Thymus (tissue), 11 donors: ENCODE measurements at regions not wholly inside any gene's neighbourhood (a gene's known extent, or its start where the extent isn't known, plus 50 kb on each side); places are given as distances from the start of the nearest gene placed in this dataset.

Experiments
- DNase-seq, 9 donors: peaks; one replicate each; pipeline ENCODE4 v3.0.0-alpha.2; 2013; ENCODE audit warnings: low spot score in 9 of 9, low read depth in 6 of 9, missing footprints in 1 of 9
- H3K27ac ChIP-seq, 2 donors: one replicate each; pipeline ENCODE4 v1.5.1; 2013; ENCODE audit warnings: control low read depth in 1 of 2, low read depth in 1 of 2, low read length in 1 of 2, mild to moderate bottlenecking in 1 of 2, moderate library complexity in 1 of 2
- H3K27me3 ChIP-seq, 2 donors: one replicate each; pipeline ENCODE4 v1.5.1; 2013; ENCODE audit warnings: low read length in 1 of 2; ENCODE audit not compliant: control insufficient read depth in 2 of 2, insufficient read depth in 1 of 2
- H3K36me3 ChIP-seq, 2 donors: one replicate each; pipeline ENCODE4 v1.5.1; 2013; ENCODE audit warnings: low read length in 1 of 2, mild to moderate bottlenecking in 1 of 2, moderate library complexity in 1 of 2; ENCODE audit not compliant: control insufficient read depth in 2 of 2, insufficient read depth in 2 of 2
- H3K4me1 ChIP-seq, 2 donors: one replicate each; pipeline ENCODE4 v1.5.1; 2013; ENCODE audit warnings: low read length in 2 of 2; ENCODE audit not compliant: control insufficient read depth in 2 of 2, insufficient read depth in 2 of 2
- H3K4me3 ChIP-seq, 2 donors: one replicate each; pipeline ENCODE4 v1.5.1; 2013; ENCODE audit warnings: low read length in 2 of 2, control low read depth in 1 of 2, mild to moderate bottlenecking in 1 of 2
- H3K9me3 ChIP-seq, 2 donors: one replicate each; pipeline ENCODE4 v1.5.1; 2013; ENCODE audit warnings: low read length in 1 of 2, mild to moderate bottlenecking in 1 of 2; ENCODE audit not compliant: control insufficient read depth in 2 of 2, insufficient read depth in 1 of 2
- WGBS: extraction: QIAGEN DNeasy Blood & Tissue Kit; methylation state at CpG from one replicate; pipeline ENCODE4 v1.1.7; 2013; 5-methylcytosine and 5-hydroxymethylcytosine counted together
- donor health status: healthy.

- H3K4me3 ChIP-seq, result no peak overlapping the region
- peak in 1 of 9 donors; percentile 27 for DNase-seq
- H3K9me3 ChIP-seq, result no peaks in the 10 kb centered on the region
- peaks cover 0 to 6% of the 10 kb centered on the region in 2 donors for H3K4me1 ChIP-seq
- 83% methylated on average over 3 of the region's 3 CpGs for WGBS
- peak overlapping the region in 1 of 2 donors; percentile 34 for H3K27ac ChIP-seq
- no peaks in the 10 kb centered on the region for H3K36me3 ChIP-seq
- H3K27me3 ChIP-seq, result no peaks in the 10 kb centered on the region
These were observed 324.4 kb downstream of the ENC1 start for GRCh38 chr5:74316064-74316603.

GRCh38 chr5:74314906-74315305 is 325.6 kb downstream of the ENC1 start:
- Histone ChIP-seq H3K9me3 (no peaks in the 10 kb centered on the region), H3K36me3 (no peaks in the 10 kb centered on the region)
- DNase-seq, result no peak

GRCh38 chr5:74313896-74314295 is 326.6 kb downstream of the ENC1 start:
- Histone ChIP-seq H3K9me3 (no peaks in the 10 kb centered on the region), H3K4me3 (no peak overlapping the region), H3K36me3 (no peaks in the 10 kb centered on the region), H3K27me3 (no peaks in the 10 kb centered on the region), H3K27ac (no peak overlapping the region), H3K4me1 (peaks cover 0 to 6% of the 10 kb centered on the region in 2 donors)
- DNase-seq, result no peak
- 95% methylated on average over 5 of the region's 5 CpGs for WGBS

More at GRCh38 chr5:74314906-74315305, 325.6 kb downstream of the ENC1 start:
- no peak overlapping the region for H3K27ac ChIP-seq
- peaks cover 0 to 6% of the 10 kb centered on the region in 2 donors for H3K4me1 ChIP-seq
- H3K27me3 ChIP-seq, result no peaks in the 10 kb centered on the region
- no peak overlapping the region for H3K4me3 ChIP-seq

- Histone ChIP-seq H3K27ac (no peak overlapping the region), H3K27me3 (no peaks in the 10 kb centered on the region), H3K36me3 (no peaks in the 10 kb centered on the region), H3K4me3 (no peak overlapping the region), H3K9me3 (no peaks in the 10 kb centered on the region), H3K4me1 (peaks cover 0 to 6% of the 10 kb centered on the region in 2 donors)
- 90% methylated on average over 2 of the region's 2 CpGs for WGBS
- no peak for DNase-seq
These were observed 327.8 kb downstream of the ENC1 start for GRCh38 chr5:74312746-74313145.

- Histone ChIP-seq H3K9me3 (no peaks in the 10 kb centered on the region), H3K4me3 (no peak overlapping the region), H3K27ac (no peak overlapping the region), H3K4me1 (peaks cover 0 to 6% of the 10 kb centered on the region in 2 donors), H3K27me3 (no peaks in the 10 kb centered on the region), H3K36me3 (no peaks in the 10 kb centered on the region)
- 89% methylated on average over 1 of the region's 1 CpG for WGBS
- no peak for DNase-seq
These were observed 328.6 kb downstream of the ENC1 start for GRCh38 chr5:74311961-74312360.

GRCh38 chr5:74310997-74311930 is 329.3 kb downstream of the ENC1 start:
- H3K4me3 ChIP-seq, result no peak overlapping the region
- peaks cover 0 to 3% of the 10 kb centered on the region in 2 donors for H3K4me1 ChIP-seq
- no peaks in the 10 kb centered on the region for H3K9me3 ChIP-seq
- 93% methylated on average over 8 of the region's 8 CpGs for WGBS
- H3K27ac ChIP-seq, result no peak overlapping the region
- H3K27me3 ChIP-seq, result no peaks in the 10 kb centered on the region
- DNase-seq, result no peak
- H3K36me3 ChIP-seq, result no peaks in the 10 kb centered on the region

- H3K9me3 ChIP-seq, result no peaks in the 10 kb centered on the region
- H3K27me3 ChIP-seq, result no peaks in the 10 kb centered on the region
- no peak for DNase-seq
- H3K4me3 ChIP-seq, result no peak overlapping the region
- no peak overlapping the region for H3K27ac ChIP-seq
- no peaks in the 10 kb centered on the region for H3K4me1 ChIP-seq
- 98% methylated on average over 3 of the region's 3 CpGs for WGBS
- H3K36me3 ChIP-seq, result no peaks in the 10 kb centered on the region
These were observed 330.1 kb downstream of the ENC1 start for GRCh38 chr5:74310386-74310785.

- H3K4me3 ChIP-seq, result no peak overlapping the region
- H3K27ac ChIP-seq, result no peak overlapping the region
- H3K4me1 ChIP-seq, result no peaks in the 10 kb centered on the region
- H3K27me3 ChIP-seq, result no peaks in the 10 kb centered on the region
- H3K9me3 ChIP-seq, result no peaks in the 10 kb centered on the region
- no peaks in the 10 kb centered on the region for H3K36me3 ChIP-seq
- no peak for DNase-seq
These were observed 331.5 kb downstream of the ENC1 start for GRCh38 chr5:74309050-74309449.

GRCh38 chr5:74306845-74307244 is 333.7 kb downstream of the ENC1 start:
- H3K27ac ChIP-seq, result no peak overlapping the region
- H3K4me1 ChIP-seq, result no peaks in the 10 kb centered on the region
- no peaks in the 10 kb centered on the region for H3K9me3 ChIP-seq
- H3K36me3 ChIP-seq, result no peaks in the 10 kb centered on the region
- no peak overlapping the region for H3K4me3 ChIP-seq
- H3K27me3 ChIP-seq, result no peaks in the 10 kb centered on the region
- no peak for DNase-seq
- 48% methylated on average over 2 of the region's 2 CpGs for WGBS
